ENCODE measurements at regions not wholly inside any gene's neighbourhood (a gene's known extent, or its start where the extent isn't known, plus 50 kb on each side); places are given as distances from the start of the nearest gene placed in this dataset.
"Not testable (repeated sequence)": the region's sequence is repeated elsewhere in the genome, so short reads cannot be mapped to it uniquely, and the experiment has no call there.

DNA sequence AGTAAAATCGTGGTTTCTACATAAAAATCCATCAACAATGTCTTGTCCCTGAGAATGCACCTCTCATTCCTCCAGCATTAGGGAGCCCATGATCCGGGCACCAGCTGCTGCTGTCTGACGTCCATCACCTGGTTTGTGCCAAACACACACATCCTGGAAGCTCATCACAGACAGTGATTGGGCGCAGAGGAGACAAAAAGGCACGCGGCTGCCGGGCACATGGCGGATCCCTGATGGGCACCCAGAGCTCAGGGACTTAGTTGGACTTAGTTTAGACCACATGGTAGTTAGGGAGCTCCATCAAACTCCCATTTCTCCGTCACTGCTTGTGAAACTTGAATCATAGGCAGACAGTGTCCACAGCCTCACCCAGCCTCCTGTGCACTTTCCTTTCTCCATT is 1059.3 kb downstream of the TMEM121 start:
- DNase-seq (ENCODE audit: low read depth): no peak
- H3K4me3 ChIP-seq (ENCODE audit: low read length): no peak overlapping the region
- TF ChIP-seq, protein P1, sequence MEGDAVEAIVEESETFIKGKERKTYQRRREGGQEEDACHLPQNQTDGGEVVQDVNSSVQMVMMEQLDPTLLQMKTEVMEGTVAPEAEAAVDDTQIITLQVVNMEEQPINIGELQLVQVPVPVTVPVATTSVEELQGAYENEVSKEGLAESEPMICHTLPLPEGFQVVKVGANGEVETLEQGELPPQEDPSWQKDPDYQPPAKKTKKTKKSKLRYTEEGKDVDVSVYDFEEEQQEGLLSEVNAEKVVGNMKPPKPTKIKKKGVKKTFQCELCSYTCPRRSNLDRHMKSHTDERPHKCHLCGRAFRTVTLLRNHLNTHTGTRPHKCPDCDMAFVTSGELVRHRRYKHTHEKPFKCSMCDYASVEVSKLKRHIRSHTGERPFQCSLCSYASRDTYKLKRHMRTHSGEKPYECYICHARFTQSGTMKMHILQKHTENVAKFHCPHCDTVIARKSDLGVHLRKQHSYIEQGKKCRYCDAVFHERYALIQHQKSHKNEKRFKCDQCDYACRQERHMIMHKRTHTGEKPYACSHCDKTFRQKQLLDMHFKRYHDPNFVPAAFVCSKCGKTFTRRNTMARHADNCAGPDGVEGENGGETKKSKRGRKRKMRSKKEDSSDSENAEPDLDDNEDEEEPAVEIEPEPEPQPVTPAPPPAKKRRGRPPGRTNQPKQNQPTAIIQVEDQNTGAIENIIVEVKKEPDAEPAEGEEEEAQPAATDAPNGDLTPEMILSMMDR (conservative IDR thresholded peaks at IDR 0.05; ENCODE audit: low read depth, low read length): no peak

DNA sequence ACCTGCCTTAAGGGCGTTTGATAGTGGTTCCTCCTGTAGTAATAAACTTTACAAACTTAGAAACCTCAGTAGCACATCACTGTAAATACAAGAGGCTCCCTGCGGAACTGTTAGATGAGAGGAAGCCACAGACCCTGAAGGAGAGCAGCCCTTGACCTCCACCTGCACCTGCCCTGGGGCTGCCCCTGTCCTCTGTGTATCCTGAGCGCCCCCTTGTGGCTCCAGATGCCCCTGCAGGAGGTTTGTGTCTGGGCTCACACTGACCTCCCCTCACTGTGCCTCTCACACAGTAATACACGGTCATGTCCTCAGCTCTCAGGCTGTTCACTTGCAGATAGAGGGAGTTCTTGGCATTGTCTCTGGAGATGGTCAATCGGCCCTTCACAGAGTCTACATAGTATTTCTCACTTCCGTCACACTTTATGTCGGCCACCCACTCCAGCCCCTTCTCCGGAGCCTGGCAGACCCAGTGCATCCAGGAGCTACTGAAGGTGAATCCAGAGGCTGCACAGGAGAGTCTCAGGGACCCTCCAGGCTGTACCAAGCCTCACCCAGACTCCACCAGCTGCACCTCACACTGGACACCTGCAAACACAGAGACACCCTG is 1059.8 kb downstream of the TMEM121 start:
- no peak for DNase-seq (ENCODE audit: low read depth)
- TF ChIP-seq, protein P1 (conservative IDR thresholded peaks at IDR 0.05; ENCODE audit: low read depth, low read length): no peak
- H3K4me3 ChIP-seq (ENCODE audit: low read length): no peak overlapping the region

DNA sequence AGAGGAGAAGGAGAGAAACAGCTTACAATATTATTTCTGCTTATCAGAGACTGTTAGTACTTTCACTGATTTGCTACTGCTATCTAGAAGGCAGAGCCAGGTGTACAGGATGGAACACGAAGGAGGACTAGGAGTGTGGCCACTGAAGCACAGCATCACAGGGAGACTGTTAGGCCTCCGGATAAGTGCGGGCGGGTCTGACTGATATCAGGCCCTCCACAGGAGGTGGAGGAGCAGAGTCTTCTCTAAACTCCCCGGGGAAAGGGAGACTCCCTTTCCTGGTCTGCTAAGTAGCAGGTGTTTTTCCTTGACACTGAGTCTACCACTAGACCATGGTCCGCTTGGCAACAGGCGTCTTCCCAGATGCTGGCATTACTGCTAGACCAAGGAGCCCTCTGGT is 1065.2 kb downstream of the TMEM121 start:
- H3K4me3 ChIP-seq (ENCODE audit: low read length); DNase-seq (ENCODE audit: low read depth): not testable (repeated sequence)

DNA sequence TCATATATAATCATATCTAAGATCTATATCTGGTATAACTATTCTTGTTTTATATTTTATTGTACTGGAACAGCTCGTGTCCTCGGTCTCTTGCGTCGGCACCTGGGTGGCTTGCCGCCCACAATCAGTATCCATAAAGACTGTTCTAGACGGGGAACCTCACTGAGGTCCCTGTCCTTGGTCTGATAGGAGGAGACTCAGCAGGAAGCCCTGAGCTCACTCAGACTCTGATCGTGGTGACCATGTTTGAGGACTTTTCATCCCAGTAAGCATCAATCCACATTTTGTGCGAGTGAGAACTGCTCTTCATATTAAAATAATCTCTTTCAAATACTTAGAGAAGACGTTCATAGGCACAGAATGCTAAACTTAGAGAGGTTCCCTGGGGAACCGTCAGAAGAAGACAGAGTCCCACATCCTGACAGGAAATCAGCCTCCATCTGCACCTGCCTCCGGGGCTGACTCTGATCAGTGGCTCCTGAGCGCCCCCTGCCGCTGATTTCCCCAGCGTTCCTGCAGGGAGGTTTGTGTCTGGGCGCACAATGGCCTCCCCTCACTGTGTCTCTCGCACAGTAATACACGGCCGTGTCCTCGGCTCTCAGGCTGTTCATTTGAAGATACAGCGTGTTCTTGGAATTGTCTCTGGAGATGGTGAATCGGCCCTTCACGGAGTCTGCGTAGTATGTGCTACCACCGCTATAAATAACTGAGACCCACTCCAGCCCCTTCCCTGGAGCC is 1065.9 kb downstream of the TMEM121 start:
- H3K4me3 ChIP-seq (ENCODE audit: low read length); DNase-seq (ENCODE audit: low read depth): not testable (repeated sequence)

DNA sequence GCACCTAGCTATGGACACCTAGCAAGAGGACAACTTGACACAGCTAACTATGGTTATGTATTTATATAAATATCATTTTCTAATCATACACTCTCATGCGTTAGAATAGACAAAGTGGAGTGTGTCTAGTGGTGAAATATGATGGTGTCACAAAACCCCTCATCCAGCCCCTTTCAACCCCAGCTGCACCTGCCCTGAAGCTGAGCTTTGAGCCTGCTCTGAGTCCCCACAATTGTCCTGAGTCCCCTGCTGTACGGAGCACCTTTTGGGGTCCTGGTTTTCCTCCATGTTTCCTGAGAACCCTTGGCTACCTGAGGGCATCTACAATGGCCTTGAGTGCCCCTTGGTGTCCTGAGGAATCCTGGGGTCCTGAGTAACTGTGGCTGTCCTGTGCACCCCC is 1072.8 kb downstream of the TMEM121 start:
- DNase-seq (ENCODE audit: low read depth): no peak
- TF ChIP-seq, protein P1 (conservative IDR thresholded peaks at IDR 0.05; ENCODE audit: low read depth, low read length): no peak
- H3K4me3 ChIP-seq (ENCODE audit: low read length): no peak overlapping the region

DNA sequence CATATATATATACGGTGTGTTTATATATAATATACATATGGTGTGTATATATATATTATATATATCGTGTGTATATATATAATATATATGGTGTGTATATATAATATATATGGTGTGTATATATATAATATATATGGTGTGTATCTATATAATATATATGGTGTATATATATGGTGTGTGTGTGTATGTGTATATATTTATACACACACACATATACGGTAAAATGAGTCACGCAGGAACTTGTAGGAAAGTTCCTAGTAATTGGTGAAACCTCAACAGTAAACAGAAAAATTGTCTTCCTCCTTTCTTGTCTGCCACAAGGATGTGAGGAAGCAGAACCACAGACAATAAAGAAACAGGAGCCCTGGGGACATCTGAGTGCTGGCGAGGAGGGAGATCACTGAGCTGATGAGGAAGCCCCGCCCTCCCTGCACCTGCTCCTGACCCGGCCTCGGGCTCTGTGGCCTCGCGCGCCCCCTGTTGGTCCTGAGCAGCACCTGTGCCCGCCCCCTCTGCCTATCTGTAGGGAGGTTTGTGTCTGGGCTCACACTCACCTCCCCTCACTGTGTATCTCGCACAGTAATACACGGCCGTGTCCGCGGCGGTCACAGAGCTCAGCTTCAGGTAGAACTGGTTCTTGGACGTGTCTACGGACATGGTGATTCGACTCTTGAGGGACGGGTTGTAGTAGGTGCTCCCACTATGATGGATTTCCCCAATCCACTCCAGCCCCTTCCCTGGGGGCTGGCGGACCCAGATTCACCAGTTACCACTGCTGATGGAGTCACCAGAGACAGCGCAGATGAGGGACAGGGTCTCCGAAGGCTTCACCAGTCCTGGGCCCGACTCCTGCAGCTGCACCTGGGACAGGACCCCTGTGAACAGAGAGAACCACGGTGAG is 1079.4 kb downstream of the TMEM121 start:
- no peak for DNase-seq (ENCODE audit: low read depth)
- H3K4me3 ChIP-seq (ENCODE audit: low read length): no peak overlapping the region
- TF ChIP-seq, protein P1 (conservative IDR thresholded peaks at IDR 0.05; ENCODE audit: low read depth, low read length): no peak

DNA sequence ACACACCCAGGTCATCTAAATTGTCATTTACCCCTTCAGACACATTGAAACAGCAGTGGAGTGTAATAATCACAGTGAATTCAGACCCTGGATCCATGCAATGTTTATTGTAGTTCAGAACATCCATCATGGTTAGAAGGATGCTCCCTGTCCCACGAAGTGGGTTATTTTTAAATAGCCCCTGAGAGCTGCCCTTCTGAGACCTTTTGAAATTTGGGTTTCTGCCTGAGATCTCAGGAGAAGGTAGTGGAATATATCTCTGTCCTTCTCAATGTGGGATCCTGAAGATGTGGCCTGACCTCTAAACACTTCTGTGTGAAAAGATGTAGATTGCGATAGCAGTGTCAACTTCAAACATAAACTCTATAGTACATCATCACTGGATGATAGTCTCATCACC is 1080.6 kb downstream of the TMEM121 start:
- TF ChIP-seq, protein P1 (conservative IDR thresholded peaks at IDR 0.05; ENCODE audit: low read depth, low read length): no peak
- DNase-seq (ENCODE audit: low read depth): no peak
- H3K4me3 ChIP-seq (ENCODE audit: low read length): no peak overlapping the region
